ENCODE measurements at regions not wholly inside any gene's neighbourhood (a gene's known extent, or its start where the extent isn't known, plus 50 kb on each side); places are given as distances from the start of the nearest gene placed in this dataset.
"Not testable (repeated sequence)": the region's sequence is repeated elsewhere in the genome, so short reads cannot be mapped to it uniquely, and the experiment has no call there.

- Histone ChIP-seq H3K9me3 (no peaks in the 10 kb centered on the region), H3K4me3 (no peak overlapping the region), H3K27ac (no peak overlapping the region), H3K9ac (ENCODE audit: low read depth in 2 of 2, low read length in 2 of 2) (no peak overlapping the region), H3K27me3 (no peaks in the 10 kb centered on the region), H3K4me1 (no peaks in the 10 kb centered on the region), H3K36me3 (no peaks in the 10 kb centered on the region)
- intact Hi-C loops (cut with DNase I) = no loop called here
- no peak for DNase-seq
- TF ChIP-seq, protein P1, sequence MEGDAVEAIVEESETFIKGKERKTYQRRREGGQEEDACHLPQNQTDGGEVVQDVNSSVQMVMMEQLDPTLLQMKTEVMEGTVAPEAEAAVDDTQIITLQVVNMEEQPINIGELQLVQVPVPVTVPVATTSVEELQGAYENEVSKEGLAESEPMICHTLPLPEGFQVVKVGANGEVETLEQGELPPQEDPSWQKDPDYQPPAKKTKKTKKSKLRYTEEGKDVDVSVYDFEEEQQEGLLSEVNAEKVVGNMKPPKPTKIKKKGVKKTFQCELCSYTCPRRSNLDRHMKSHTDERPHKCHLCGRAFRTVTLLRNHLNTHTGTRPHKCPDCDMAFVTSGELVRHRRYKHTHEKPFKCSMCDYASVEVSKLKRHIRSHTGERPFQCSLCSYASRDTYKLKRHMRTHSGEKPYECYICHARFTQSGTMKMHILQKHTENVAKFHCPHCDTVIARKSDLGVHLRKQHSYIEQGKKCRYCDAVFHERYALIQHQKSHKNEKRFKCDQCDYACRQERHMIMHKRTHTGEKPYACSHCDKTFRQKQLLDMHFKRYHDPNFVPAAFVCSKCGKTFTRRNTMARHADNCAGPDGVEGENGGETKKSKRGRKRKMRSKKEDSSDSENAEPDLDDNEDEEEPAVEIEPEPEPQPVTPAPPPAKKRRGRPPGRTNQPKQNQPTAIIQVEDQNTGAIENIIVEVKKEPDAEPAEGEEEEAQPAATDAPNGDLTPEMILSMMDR (IDR thresholded peaks at IDR 0.05) = no peak
Observed at GRCh38 chr18:29726646-29727045, 1315.9 kb downstream of the DSC3 start.

DNA sequence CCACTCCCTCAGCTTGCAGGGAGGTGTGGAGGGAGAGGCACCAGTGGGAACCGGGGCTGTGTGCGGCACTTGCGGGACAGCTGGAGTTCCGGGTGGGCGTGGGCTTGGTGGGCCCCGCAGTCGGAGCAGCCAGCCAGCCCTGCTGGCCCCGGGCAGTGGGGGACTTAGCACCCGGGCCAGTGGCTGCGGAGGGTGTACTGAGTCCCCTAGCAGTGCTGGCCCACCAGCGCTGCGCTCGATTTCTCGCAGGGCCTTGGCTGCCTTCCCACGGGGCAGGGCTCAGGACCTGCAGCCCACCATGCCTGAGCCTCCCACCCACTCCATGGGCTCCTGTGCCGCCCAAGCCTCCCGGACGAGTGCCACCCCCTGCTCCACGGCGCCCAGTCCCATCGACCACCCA, 1319.1 kb downstream of the DSC3 start:
- DNase-seq; H3K4me3 ChIP-seq; H3K9me3 ChIP-seq; intact Hi-C loops (cut with DNase I); H3K27ac ChIP-seq; H3K27me3 ChIP-seq; H3K4me1 ChIP-seq; H3K9ac ChIP-seq (ENCODE audit: low read depth in 2 of 2, low read length in 2 of 2); H3K36me3 ChIP-seq: not testable (repeated sequence)

DNA sequence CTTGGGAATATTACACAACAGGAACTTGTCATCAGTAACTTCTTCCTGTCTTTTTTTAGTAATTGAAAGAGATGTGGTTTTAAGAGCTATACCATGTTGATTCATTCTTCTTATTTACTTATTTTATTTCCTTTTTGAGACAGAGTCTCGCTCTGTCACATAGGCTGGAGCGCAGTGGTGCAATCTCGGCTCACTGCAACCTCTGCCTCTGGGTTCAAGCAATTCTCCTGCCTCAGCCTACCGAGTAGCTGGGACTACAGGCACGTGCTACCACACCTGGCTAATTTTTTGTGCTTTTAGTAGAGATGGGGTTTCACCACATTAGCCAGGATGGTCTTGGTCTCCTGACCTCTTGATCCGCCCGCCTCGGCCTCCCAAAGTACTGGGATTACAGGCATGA, 1326.6 kb downstream of the DSC3 start:
- H3K27me3 ChIP-seq = not testable (repeated sequence)

GRCh38 chr18:29712785-29713184, 1329.8 kb downstream of the DSC3 start:
- DNase-seq = no peak
- no peak overlapping the region for H3K27ac ChIP-seq

More for the DNA sequence above, 1326.6 kb downstream of the DSC3 start:
- H3K36me3 ChIP-seq; H3K9me3 ChIP-seq; H3K9ac ChIP-seq (ENCODE audit: low read depth in 2 of 2, low read length in 2 of 2); DNase-seq; H3K27ac ChIP-seq; H3K4me1 ChIP-seq; intact Hi-C loops (cut with DNase I); H3K4me3 ChIP-seq: not testable (repeated sequence)

DNA sequence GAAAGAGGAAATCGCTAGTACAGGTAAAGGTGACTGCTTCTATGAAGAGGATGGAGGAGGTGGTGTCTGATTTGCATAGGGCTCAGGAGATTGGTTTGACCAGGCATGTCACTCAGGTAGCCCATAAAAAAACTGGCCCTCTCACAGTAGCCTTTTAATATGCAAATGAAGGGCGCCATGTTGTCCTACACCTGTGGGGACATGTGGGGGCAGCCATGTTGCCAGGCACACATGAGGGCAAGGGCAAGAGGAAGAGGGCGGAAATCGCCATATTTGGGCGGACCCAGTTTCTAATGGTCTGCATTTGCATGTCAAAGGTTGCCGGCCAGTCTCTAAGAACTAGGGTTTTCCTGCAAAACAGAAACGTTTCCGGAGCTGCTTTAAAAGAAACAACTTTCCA, 1330.6 kb downstream of the DSC3 start:
- Histone ChIP-seq H3K9ac (ENCODE audit: low read depth in 2 of 2, low read length in 2 of 2) (no peak overlapping the region), H3K27me3 (no peaks in the 10 kb centered on the region), H3K9me3 (no peaks in the 10 kb centered on the region), H3K4me3 (no peak overlapping the region), H3K4me1 (no peaks in the 10 kb centered on the region), H3K36me3 (no peaks in the 10 kb centered on the region), H3K27ac (no peak overlapping the region)
- TF ChIP-seq, protein P1 (IDR thresholded peaks at IDR 0.05) = no peak
- intact Hi-C loops (cut with DNase I) = no loop called here
- no peak for DNase-seq

More at GRCh38 chr18:29712785-29713184, 1329.8 kb downstream of the DSC3 start:
- H3K36me3 ChIP-seq = no peaks in the 10 kb centered on the region
- no peak overlapping the region for H3K4me3 ChIP-seq
- H3K27me3 ChIP-seq = no peaks in the 10 kb centered on the region
- intact Hi-C loops (cut with DNase I) = no loop called here
- H3K9me3 ChIP-seq = no peaks in the 10 kb centered on the region
- no peaks in the 10 kb centered on the region for H3K4me1 ChIP-seq
- no peak overlapping the region for H3K9ac ChIP-seq (ENCODE audit: low read depth in 2 of 2, low read length in 2 of 2)
- TF ChIP-seq, protein P1 (IDR thresholded peaks at IDR 0.05) = no peak

GRCh38 chr18:29693334-29693733, 1349.2 kb downstream of the DSC3 start:
- Histone ChIP-seq H3K27me3 (no peaks in the 10 kb centered on the region), H3K36me3 (no peaks in the 10 kb centered on the region), H3K9me3 (no peaks in the 10 kb centered on the region), H3K4me3 (no peak overlapping the region), H3K9ac (ENCODE audit: low read depth in 2 of 2, low read length in 2 of 2) (no peak overlapping the region), H3K4me1 (no peaks in the 10 kb centered on the region), H3K27ac (no peak overlapping the region)
- TF ChIP-seq, protein P1 (IDR thresholded peaks at IDR 0.05) = no peak
- intact Hi-C loops (cut with DNase I) = no loop called here
- no peak for DNase-seq

DNA sequence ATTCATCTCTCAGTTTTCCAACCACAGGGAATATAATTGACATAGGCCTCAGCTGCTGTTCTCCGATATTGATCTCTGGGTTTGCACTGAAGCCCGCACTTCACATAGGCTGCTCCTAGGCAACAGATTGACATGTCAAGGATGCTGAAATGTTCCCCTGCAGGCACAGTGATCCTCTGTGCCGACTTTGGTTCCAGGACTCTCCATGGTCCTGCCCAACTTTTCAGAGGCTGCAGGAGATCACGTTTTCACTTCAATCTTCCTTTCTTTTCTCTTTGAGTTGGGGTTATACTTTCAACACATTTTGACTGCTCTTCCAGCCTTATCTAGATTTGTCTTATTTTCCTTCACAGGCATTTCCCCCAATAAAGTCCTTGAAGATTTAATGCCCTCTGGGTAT, 1361.0 kb downstream of the DSC3 start:
- Histone ChIP-seq H3K36me3 (no peaks in the 10 kb centered on the region), H3K27me3 (no peaks in the 10 kb centered on the region), H3K9ac (ENCODE audit: low read depth in 2 of 2, low read length in 2 of 2) (no peak overlapping the region), H3K4me3 (no peak overlapping the region), H3K9me3 (no peaks in the 10 kb centered on the region), H3K27ac (no peak overlapping the region), H3K4me1 (no peaks in the 10 kb centered on the region)
- TF ChIP-seq, protein P1 (IDR thresholded peaks at IDR 0.05) = no peak
- no peak for DNase-seq
- intact Hi-C loops (cut with DNase I) = no loop called here

All from colonic mucosa (tissue), 4 donors.